ENCODE measurements at regions not wholly inside any gene's neighbourhood (a gene's known extent, or its start where the extent isn't known, plus 50 kb on each side); places are given as distances from the start of the nearest gene placed in this dataset.

GRCh38 chr9:115277301-115277700 lies 159.3 kb upstream of the TNC start:
- no peak overlapping the region for H3K4me3 Mint-ChIP-seq
- ChIA-PET POLR2A (no interaction called here), CTCF (no interaction called here)
- DNase-seq (ENCODE audit: low spot score) (no peak), ATAC-seq (no peak)
- H3K36me3 Mint-ChIP-seq = no peaks in the 10 kb centered on the region
- peaks cover 6% of the 10 kb centered on the region for H3K4me1 Mint-ChIP-seq
- no peaks in the 10 kb centered on the region for H3K9me3 Mint-ChIP-seq
- no peak for TF ChIP-seq CBFB (CRISPR knock-in tag; IDR thresholded peaks at IDR 0.05; ENCODE audit: low read depth)
- no peak for TF ChIP-seq NR1H2 (CRISPR knock-in tag; IDR thresholded peaks at IDR 0.05)
- TF ChIP-seq JUN (CRISPR knock-in tag; IDR thresholded peaks at IDR 0.05) = no peak
- no peak overlapping the region for H3K27ac Mint-ChIP-seq
- no peaks in the 10 kb centered on the region for H3K27me3 Mint-ChIP-seq (ENCODE audit: low read depth)

- ATAC-seq (no peak), DNase-seq (ENCODE audit: low spot score) (no peak)
- ChIA-PET CTCF (no interaction called here), POLR2A (no interaction called here)
- Mint-ChIP-seq H3K36me3 (no peaks in the 10 kb centered on the region), H3K27ac (no peak overlapping the region), H3K4me3 (no peak overlapping the region), H3K9me3 (no peaks in the 10 kb centered on the region), H3K4me1 (peaks cover 14% of the 10 kb centered on the region), H3K27me3 (ENCODE audit: low read depth) (no peaks in the 10 kb centered on the region)
- TF ChIP-seq MXD4 (CRISPR knock-in tag; IDR thresholded peaks at IDR 0.05; ENCODE audit: borderline replicate concordance) (no peak), TCF7 (CRISPR knock-in tag; IDR thresholded peaks at IDR 0.05; ENCODE audit: low read depth) (no peak), CREB1 (CRISPR knock-in tag; IDR thresholded peaks at IDR 0.05) (no peak), CBFB (CRISPR knock-in tag; IDR thresholded peaks at IDR 0.05; ENCODE audit: low read depth) (no peak), CTCF (IDR thresholded peaks at IDR 0.05) (no peak), OVOL2 (CRISPR knock-in tag; IDR thresholded peaks at IDR 0.05; ENCODE audit: borderline replicate concordance) (no peak), ZNF425 (CRISPR knock-in tag; conservative IDR thresholded peaks at IDR 0.05) (no peak), AFF4 (CRISPR knock-in tag; IDR thresholded peaks at IDR 0.05; ENCODE audit: borderline replicate concordance) (no peak), RELA (CRISPR knock-in tag; IDR thresholded peaks at IDR 0.05; ENCODE audit: borderline replicate concordance) (no peak), ZNF396 (CRISPR knock-in tag; IDR thresholded peaks at IDR 0.05; ENCODE audit: borderline replicate concordance) (no peak), JAZF1 (CRISPR knock-in tag; IDR thresholded peaks at IDR 0.05) (no peak), ZNF532 (CRISPR knock-in tag; IDR thresholded peaks at IDR 0.05; ENCODE audit: borderline replicate concordance) (no peak), ZNF232 (CRISPR knock-in tag; IDR thresholded peaks at IDR 0.05) (no peak)
Measured at GRCh38 chr9:115278326-115279035, 160.5 kb upstream of the TNC start.
